GM19035 (cell line): ENCODE measurements at regions not wholly inside any gene's neighbourhood (a gene's known extent, or its start where the extent isn't known, plus 50 kb on each side); places are given as distances from the start of the nearest gene placed in this dataset.

Experiments
- ATAC-seq: cut with Tn5 transposase; IDR thresholded peaks from one replicate; pipeline ENCODE4 v1.9.1; 2021; ENCODE audit not compliant: unreplicated experiment

- ATAC-seq, result no peak
Measured at GRCh38 chr9:26329974-26330373, 562.6 kb downstream of the CAAP1 start.

GRCh38 chr9:26326563-26326962, 566.0 kb downstream of the CAAP1 start:
- ATAC-seq, result no peak

- ATAC-seq, result no peak
Measured at GRCh38 chr9:26325444-26325829, 567.2 kb downstream of the CAAP1 start.

DNA sequence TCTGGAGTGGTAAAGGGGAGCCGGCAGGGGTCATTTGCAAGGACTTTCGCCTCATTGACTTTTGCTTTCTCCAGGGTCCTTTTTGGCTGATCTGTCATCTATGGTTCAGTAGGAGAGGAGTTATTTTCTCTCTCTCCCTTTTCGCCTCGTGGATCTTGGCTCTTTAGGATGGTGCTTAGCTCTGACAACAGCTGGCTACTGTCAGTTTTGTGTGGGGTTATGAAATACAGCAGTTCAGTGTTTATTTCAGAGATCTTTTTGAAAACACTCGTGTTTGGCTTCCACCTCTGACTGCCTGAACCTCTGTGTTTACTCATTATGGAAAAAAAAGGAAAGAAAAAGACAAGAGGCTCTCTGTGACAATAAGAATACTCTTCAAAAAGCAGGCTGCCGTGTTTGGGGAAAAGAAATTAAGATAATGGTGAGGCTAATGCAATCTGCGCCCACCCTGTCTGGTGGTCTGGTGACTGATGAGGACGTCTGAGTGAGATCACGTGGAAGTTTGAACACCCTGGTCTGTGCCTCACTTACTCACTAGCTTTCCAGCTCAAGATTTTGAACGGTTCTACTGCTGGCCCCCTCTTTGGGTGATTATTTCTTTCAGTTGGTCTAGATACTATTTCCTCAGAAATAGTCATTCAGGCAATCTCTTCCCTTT, 567.7 kb downstream of the CAAP1 start:
- ATAC-seq, result no peak

- ATAC-seq, result no peak
Measured at GRCh38 chr9:26321935-26322334, 570.7 kb downstream of the CAAP1 start.

GRCh38 chr9:26319859-26320258, 572.7 kb downstream of the CAAP1 start:
- ATAC-seq, result no peak

DNA sequence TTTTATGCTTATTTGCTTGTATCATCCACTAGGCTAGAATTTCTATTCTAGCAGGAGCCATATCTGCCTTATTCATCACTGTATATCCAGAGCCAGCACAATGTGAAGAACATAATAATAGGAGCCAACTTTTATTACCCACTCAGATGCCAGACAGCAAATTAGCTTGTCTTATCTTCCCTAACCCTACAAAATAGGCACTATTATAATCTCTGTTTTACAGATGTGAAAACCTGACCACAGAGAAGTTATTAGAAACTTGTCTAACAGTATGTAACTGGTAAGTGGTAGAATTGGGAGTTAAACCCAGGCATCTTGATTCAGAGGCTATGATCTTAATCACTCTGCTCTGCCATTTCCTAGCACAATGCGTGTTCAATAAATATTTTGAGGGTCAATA, 579.5 kb downstream of the CAAP1 start:
- no peak for ATAC-seq

DNA sequence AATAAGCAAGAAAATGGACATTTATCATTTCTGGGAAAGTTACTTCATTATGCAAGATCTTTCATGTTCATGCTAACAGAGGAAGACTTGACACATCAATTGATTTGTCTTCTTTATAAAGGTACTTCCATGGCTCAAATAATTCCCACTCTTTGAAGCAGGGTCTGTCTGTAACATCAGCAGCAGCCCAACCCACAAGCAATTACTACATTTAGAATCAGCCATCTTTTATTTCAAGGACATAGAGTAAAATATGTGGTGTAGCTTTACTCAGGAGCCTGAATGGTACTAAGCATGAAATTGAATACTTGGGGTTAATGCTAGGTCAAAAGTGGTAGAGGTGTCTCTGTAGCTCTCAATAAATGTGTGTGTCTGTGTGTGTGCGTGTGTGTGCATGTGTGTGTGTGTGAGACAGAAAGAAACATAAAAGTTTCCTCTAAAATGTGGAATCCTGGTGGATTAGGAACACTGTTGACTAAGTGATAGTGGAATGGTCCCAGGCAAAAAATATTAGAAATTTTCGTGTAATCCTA, 581.1 kb downstream of the CAAP1 start:
- ATAC-seq, result no peak

DNA sequence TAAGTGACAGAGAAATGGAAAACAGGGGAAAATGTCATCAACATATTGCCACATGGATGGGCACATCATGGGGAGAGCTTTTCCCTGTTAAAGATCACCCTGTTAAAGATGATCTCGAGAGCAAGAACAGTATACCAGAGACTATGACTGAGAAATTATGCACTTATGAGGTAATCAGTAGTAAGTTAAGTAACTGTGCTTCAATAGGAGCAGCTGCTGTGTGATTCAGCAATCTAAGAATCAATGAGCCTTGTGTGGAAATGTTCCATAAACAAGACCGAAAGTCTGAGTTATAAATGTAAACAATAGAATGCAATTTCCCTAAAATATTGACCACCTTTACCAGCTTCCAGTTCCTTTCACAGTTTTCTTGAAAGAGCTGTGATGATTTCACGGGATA, 582.3 kb downstream of the CAAP1 start:
- ATAC-seq, result no peak

- ATAC-seq, result no peak
Measured at GRCh38 chr9:26308328-26308727, 584.3 kb downstream of the CAAP1 start.

DNA sequence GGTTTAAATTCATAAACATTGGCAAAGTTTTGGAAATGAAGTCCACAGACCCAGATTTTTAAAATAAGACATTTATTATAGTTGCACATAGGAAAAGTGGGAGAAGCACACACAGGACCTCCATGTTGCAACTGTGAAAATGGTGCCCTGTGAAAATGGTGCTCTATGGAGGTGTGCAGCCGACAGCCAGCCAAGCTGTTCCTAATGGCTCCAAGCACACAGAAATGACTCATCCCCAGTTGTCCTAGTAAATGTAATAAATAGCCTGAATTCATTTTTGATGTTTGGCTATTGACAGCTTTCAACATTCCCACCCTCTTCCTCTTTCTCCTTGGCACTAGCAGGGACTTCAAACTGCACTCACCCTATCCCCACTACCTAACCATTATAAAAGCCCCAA, 590.9 kb downstream of the CAAP1 start:
- no peak for ATAC-seq

DNA sequence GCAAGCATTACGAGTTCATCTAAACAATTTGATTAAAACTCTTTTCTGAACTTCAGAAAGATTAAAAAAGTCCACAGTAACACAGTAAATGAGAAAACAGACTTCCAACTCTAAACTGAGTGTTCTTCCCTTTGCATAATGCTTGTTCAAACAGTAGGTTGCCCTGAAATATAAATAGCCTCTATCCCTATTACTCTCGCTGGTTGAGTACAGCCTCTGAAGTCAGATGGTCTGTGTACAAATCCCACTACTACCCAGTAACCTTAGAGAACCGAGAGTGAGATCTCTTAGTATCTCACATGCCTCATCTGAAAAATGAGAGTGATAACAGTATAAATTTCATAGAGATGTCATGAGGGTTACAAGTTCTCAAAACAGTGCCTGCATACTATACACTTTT, 591.6 kb downstream of the CAAP1 start:
- ATAC-seq, result no peak

DNA sequence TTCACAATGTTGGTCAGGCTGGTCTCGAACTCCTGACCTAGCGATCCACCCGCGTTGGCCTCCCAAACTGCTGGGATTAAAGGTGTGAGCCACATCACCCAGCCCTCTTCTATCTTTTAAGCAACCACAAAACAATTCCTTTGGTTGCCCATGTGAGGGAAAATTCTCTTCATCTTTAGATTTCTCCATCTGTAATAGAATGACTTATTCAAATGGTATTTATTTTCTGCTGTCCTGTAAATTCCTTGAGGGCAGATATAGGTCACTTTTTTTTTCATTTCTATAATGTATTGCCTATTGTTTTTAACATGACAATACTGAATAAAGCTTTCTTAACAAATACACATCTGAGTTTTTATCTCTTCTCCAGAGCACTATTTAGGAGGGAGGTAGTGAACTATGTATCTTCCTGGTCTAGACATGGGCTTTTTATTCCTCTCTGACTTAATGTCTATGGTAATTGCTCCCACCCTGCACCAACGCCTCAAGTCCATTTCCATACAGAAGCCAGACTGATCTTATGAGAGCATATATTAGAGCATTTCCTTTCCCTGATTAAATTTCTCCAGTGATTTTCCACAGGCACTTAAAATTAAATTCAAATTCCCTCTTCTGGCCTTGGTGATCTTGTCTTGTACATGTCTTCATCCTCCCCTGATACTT, 595.6 kb downstream of the CAAP1 start:
- no peak for ATAC-seq

GRCh38 chr9:26292943-26293342, 599.7 kb downstream of the CAAP1 start:
- ATAC-seq, result no peak

GRCh38 chr9:26271495-26272122, 593.4 kb upstream of the TUSC1 start:
- ATAC-seq, result no peak

- no peak for ATAC-seq
Measured at GRCh38 chr9:26266146-26266793, 588.0 kb upstream of the TUSC1 start.

GRCh38 chr9:26264709-26265601, 586.7 kb upstream of the TUSC1 start:
- no peak for ATAC-seq

GRCh38 chr9:26263478-26263877, 585.2 kb upstream of the TUSC1 start:
- no peak for ATAC-seq

DNA sequence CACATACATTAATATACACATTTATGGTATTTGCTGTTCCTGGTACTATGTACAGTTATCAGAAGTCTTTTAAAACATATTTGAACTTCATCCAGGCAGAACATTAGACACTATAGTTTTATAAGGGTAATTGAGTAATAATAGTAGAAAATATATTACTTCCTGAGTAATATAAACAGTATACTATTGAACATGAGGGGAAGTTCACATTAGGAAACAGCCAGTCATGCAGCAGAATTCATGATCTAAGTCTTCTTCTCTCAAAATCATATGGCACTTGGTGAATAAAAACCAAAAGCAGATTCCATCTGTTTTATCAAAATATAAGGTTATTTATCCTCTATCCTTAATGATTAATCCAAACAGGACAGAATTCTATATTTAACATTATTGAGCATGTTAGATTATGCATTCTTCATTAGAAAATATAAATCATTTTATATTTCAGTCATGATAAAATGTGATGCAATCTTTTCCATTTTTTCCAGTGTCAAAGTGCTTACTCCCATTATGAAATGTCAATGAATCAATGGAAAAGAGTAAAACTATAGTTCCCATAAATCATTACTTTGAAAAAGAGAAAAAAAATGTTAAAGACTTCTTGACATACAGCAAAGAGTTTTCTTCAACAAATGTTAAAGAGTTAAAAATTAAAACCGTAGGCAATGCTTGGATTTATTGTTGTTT, 584.3 kb upstream of the TUSC1 start:
- no peak for ATAC-seq
